Cardiac septum (tissue), 1 donor: ENCODE measurements at regions not wholly inside any gene's neighbourhood (a gene's known extent, or its start where the extent isn't known, plus 50 kb on each side); places are given as distances from the start of the nearest gene placed in this dataset.
A peak's percentile ranks its signal among the peaks of the same experiment; 100 is the strongest.
"Not testable (repeated sequence)": the region's sequence is repeated elsewhere in the genome, so short reads cannot be mapped to it uniquely, and the experiment has no call there.

Experiments
- DNase-seq: peaks from one replicate; pipeline ENCODE4 v3.0.0-alpha.2; 2020; ENCODE audit warnings: low spot score
- intact Hi-C: fragments of 100-400 bp; cut with DNase I; formaldehyde crosslinking; loops from one replicate; pipeline ENCODE4 v1.14.0; 2022
- donor health status: DM: no; HTN: no; CAD: no.

DNA sequence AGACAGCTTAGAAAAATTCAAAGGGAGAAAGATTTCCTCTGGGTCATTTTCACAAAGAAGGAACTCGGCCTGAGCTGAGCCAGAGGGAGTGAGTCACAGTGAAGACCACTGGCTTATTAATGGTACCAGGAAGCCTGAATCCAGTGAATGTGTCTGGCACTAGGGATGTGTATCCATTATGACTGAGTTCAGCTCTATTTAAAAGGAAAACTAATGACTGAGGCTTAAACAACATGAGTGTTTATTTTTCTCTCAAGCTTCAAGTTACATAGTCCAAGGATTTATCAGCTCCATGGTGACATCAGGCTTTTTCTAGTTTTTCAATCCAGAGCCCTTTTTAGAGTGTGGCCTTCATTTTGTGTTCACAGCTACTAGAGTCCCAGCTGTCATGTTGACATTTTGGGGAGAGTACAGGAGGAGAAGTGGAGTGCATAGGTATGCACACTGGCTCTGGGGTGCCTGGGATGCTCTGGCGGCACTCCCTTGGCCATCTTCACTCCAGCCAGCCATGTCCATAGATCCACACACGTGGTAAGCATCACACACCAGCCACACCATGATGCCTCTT lies 159.5 kb upstream of the ERCC6L2 start:
- DNase-seq = no peak
- intact Hi-C loops = no loop called here

DNA sequence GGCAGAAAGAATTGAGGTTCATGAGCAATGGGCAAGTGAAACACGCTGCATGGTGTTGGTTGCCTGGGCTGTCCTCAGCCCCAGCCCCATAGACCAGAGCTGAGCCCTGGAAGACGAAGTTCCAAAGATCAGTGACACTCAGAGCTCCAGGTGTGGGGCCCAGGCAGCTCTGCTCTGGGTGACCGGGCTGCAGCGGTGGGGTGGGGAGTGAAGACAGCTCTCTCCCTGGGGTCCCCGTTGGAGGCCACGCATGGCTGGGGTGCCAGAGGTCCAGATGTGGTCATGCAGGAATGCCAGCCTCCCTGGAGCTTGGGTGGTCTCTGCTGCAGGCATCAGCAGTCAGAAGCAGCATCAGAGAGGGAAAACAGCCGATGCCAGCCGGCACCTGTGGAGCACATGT lies 165.0 kb upstream of the ERCC6L2 start:
- DNase-seq = no peak
- intact Hi-C loops = no loop called here

DNA sequence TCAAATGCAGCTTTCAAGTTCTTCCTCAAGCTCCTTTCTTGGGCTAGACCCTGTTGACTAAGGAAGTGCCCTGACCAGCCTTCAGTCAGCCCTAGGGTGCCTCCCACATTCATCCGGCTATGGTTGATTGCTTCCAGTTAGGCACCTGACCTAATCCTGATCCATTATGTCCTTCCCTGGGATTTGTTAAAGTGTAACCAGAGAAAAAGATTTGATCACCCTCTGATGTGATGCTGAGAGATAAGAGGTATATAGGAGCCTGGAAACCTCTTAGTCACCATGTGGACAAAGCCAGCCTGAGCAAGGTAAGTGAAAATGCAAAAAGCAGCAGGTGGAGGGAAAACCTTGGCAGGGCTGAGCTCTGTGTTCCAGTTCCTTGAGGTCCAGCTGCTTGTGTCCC lies 178.8 kb upstream of the ERCC6L2 start:
- no peak for DNase-seq
- intact Hi-C loops = no loop called here

DNA sequence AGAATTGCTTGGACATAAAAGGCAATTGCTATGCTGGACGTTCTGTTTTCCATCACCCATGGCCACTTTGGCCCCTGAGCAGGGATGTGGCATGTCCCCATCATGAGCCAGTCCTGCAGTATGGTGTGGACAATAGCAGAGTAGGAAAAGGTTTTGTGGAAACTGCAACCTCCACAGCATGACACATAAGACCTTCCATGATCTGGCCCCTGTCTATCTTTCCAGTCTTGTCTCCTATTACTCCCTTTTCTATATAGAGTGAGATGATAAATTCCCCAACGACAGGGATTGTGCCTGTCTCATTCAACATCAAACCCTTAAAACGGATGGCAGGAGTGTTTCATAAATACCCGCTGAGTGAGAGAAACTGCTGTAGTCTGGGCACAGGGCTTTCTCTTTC lies 174.7 kb upstream of the PTCH1 start:
- intact Hi-C loops = no loop called here
- no peak for DNase-seq

DNA sequence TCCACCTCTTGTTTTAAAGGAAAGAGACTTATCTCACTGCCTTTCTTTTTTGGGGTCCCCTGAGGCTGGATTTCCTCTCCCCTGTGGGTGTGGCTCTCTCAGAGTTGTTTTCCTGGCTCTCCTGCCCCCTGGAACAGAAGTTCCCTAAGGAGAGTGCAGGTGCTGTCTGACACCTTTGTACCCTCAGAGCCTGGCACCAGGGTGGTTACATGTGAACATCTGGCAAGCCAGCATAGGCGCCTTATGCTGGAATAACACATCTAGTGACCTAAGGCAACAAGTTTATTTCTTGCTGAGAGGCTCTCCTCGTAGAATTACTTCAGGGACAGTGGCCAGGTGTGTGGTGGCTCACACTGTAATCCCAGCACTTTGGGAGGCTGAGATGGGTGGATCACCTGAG lies 172.9 kb upstream of the PTCH1 start:
- intact Hi-C loops = no loop called here
- no peak for DNase-seq

DNA sequence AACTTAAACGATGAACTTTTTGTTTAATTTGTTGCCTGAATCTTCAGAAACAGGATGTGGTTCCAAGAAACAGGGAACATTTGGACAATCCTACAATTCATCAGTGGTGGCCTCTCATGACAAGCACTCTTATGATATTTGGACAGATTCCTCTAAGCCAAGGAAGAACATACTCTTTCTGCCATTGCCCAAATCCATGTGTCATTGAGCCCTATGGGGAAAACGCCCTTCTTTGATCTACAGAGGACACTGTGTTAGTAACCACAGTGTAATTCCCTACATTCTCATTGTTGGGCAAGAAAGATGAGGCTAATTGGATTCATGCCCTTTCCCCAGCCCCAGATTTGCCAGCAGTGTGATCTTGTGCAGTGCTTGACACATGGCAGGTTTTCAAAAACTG lies 167.7 kb upstream of the PTCH1 start:
- intact Hi-C loops = no loop called here
- DNase-seq = no peak

DNA sequence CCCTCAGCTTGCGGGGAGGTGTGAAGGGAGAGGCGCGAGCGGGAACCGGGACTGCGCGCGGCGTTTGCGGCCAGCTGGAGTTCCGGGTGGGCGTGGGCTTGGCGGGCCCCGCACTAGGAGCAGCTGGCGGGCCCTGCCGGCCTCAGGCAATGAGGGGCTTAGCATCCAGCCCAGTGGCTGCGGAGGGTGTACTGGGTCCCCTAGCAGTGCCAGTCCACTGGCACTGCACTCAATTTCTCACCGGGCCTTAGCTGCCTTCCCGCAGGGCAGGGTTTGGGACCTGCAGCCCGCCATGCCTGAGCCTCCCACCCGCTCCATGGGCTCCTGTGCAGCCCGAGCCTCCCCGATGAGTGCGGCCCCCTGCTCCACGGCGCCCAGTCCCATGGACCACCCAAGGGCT lies 163.5 kb upstream of the PTCH1 start:
- intact Hi-C loops, DNase-seq: not testable (repeated sequence)

DNA sequence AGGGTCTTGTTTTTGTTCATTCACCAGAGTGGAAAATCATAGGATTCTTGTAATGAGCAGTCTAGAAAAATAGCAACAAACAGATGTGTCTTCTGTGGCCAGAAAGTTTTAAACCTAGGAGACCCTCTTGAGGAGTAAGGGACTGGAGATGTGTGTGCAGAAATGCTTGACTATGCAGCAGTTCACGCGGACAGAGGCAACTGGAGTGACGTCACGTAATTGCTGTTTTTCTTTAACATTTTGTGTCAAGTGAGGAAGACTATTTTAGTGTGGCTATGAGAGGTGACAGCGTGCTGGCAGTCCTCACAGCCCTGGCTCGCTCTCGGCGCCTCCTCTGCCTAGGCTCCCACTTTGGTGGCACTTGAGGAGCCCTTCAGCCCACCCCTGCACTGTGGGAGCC lies 163.1 kb upstream of the PTCH1 start:
- DNase-seq = no peak
- intact Hi-C loops = no loop called here

DNA sequence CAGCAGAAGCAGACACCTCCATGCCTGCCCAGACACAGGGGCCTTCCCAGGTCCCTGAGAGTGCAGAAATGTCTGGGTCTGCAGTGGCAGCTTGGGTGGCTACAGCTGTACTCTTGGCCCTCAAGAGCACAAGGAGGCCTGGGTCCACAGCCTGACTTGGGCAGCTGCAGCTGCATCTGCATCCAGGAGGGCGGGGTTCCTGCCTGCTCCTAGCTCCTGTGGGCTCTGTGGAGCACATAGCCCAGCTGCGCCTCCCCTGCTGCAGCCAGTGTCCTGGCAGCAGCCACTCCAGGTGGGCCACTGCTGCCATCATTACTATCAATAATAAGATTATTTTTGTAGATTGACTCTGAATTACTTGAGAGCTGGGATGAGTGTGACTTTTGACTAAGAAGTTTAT lies 162.0 kb upstream of the PTCH1 start:
- intact Hi-C loops = no loop called here
- no peak for DNase-seq

DNA sequence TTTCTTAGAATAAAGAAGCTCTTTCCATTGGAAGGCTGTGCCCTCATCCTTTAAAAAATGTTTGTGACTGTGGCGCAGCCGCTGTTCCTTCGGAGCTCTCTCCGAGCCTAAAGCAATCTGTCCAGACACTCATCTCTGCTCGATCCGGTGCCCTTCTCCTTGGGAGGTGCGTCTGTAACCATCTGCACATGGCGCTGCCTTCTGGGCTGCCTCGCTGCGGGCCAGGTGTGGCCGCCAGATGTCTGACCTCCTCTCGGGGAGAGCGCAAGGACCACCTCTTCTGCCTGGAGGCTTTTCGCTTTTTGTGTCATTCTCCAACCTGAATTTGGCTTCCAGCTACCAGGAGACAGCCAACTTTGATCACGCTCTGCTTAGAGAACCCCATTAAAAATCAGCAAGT lies 153.4 kb upstream of the PTCH1 start:
- no peak for DNase-seq
- intact Hi-C loops = no loop called here

DNA sequence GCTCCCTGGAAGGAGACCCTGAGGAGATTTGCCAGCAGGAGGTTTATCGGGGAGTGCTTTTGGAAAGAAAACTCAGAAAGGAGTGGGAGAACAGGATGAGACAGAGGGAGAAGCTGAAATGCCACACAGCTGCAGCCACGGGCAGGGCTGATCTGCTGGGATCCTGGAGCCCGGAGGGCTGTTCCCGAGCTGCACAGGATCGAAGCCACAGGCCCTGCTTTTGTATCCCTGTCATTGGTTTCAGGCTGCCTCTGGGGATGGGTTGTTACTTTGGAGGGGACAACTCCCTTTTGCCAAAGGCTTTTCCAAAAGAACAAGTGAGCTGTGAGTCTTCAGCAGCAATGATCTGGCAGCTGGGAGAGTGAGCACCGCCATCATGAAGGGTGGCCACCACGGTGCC lies 152.5 kb upstream of the PTCH1 start:
- intact Hi-C loops = no loop called here
- DNase-seq = no peak

DNA sequence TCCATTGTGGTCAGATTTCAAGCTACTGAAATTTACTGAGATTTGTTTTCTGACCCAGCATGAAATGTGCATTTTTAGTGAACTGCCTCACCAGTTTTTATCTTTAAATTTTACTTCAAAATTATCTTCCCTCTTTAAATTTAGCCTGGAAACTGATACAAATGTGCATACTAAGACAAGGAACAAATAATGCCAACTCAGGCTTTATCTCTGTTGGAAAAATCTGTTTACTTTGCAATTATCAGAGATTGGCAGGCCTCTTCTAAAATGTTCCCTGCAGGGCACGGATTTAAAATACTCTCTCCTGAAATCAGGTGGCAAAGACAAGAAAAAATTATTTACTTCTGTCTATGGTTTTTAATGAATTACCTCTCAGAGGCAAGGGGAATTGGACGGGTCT lies 151.0 kb upstream of the PTCH1 start:
- no peak for DNase-seq
- intact Hi-C loops = no loop called here

DNA sequence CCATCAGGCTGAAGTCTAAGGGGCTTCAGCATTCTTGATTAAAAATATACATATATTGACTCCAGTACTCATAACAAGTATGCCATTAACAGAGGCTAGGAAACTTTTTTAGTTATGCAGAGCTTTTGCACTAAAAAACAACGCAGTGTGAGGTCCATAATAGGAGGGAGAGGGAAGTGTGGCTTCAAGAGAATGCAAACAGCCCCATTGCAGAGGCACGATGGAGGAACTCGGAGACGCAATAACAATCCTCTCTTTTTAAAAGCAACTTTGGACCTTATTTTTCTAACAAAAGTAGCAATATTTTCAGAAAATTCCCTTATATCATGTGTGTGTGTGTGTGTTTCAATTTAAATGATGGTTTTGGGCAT lies 150.0 kb upstream of the PTCH1 start:
- intact Hi-C loops = no loop called here
- DNase-seq = no peak

DNA sequence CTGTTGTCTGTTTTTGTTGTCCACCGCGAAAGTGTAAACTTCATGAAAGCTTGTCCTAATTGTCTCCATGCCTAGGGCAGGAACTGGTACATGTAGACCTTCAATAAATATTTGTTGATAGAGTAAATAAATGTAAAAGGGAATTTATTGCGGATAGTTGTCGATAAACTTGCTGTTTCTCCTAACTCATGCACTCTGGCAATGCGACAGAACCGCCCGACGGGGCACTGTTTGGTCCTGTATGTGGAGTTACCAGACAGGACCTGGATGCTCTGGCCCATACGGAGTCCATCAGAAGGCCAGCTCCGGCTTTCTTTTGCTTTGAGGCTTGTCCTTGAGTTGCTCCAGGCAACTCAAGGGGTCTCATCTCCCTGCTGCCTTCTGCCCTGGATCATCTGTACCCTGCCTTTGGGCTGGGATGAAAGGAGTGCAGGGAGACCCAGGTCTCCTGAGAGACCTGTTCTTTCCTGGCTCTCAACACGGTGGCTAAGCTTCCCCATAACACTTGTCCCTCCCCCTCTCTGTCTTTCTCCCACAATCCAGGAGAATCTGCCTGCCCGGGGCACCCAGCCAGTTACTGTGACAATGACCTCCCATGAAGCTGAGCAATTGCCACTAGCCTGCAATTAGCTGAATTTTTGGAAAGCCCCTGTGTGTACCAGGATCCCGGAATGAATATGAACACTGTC lies 149.5 kb upstream of the PTCH1 start:
- DNase-seq = no peak
- intact Hi-C loops = no loop called here

DNA sequence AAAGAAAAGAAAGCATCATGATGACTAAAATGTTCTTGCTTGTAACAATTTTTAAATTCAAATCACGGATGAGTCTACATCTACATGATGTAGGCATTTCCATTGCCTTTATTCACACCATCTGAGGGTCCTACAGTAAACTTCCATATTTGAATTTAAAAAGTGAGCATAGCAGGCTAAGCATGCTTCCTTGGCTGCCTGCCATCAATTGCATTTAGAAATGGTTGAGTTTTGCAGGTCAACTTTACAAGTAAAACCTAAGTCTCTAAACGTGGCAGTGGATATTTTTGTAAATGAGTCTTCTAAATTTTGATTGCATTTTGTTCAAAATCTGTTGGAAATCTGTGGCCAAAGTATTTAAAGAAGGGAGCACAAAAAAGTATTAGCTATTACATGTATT lies 136.5 kb upstream of the PTCH1 start:
- intact Hi-C loops = no loop called here
- no peak for DNase-seq

DNA sequence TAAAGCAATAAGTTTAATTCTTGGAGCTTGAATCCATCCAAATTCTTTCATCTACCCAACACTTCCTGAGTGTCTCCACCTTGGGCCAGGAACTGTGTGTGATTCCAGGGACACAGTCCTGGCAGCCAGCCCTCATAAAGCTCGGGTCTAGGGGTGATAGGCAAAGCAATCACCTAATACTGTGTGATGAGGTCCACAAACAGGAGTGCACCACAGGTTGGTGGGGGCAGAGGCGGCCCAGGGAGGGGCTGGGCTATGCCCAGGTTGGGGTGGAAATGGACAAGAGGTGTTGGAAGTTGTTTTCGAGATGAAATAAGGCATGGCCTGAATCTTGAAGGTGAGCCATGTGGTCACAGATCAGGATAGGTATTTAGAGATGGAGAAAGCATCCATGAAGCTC lies 133.9 kb upstream of the PTCH1 start:
- intact Hi-C loops = no loop called here

DNA sequence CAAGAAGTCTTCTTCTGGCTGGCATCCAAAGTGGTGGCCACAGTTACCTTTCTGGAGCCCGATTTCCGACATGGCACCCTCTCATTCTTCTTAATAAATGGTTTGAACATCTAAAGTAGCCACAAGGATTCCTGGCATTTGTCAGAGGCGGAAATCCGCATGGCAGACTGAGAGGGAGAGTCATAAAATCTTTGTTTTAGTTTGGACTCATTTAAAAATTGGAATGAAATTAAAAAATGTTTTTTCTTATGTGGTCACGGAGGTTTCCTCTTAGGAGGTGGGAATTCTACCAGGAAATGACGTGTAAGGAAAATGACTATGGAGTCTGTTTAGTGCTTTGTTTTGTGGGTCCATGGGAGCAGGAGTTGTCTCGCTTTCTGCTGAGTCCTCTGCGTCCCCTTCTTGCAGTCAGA lies 133.0 kb upstream of the PTCH1 start:
- intact Hi-C loops = no loop called here
- peak; percentile 15 for DNase-seq

More for the DNA sequence above, 133.9 kb upstream of the PTCH1 start:
- DNase-seq = peak; percentile 53

DNA sequence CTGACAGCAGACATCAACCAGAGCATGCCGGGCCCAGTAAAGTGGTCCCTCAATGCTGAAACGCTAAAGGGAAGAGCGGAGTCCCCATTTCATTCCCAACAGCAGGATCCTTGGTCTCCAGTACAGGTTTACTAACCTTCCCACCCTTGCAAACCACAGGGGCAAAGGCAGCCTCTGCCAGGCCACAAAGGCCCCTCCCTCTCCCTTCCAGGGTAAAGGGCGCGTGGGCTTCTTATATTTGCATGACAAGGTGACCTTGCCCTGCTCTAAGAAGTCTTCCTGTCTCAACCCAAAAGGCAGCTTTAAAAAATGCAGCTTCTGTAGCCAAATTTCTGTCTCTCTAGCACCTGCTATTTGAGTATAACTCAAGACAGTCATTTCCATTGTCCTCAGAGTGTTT lies 131.5 kb upstream of the PTCH1 start:
- peak; percentile 19 for DNase-seq
- intact Hi-C loops = no loop called here

DNA sequence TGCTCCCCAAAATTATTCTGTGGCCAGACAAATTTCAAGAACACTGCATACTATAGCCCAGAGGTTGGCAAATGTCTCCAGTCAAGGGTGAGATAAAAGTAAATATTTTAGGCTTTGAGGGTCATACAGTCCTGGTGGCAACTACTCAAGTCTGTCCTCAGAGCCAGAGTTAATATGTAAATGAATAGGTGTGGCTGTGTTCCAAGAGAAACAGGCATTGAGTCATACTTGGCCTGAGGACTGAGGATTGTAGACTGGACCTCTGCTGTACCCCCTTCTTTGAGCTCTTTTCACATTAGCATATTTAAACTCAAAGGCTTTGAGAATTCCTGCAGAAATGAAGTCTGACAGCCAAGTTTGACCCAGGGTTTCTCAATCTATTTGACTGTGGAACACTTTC lies 129.2 kb upstream of the PTCH1 start:
- intact Hi-C loops = no loop called here

DNA sequence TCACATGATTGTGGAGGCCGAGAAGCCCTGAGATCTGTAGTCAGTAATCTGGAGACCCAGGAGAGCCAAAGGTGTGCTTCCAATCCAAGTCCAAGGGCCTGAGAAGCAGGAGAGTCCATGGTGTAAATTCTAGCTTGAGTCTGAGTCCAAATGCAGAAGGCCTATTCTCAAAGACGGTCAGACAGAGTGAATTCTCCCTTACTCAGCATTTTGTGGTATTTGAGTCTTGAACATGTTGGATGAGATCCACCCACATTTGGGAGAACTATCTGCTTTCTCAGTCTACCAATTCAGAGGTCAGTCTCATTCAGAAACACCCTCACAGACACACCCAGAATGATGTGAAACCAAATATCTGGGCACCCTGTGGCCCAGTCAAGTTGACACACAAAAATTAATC lies 128.8 kb upstream of the PTCH1 start:
- no peak for DNase-seq
- intact Hi-C loops = no loop called here

More for the DNA sequence above, 129.2 kb upstream of the PTCH1 start:
- DNase-seq = no peak

DNA sequence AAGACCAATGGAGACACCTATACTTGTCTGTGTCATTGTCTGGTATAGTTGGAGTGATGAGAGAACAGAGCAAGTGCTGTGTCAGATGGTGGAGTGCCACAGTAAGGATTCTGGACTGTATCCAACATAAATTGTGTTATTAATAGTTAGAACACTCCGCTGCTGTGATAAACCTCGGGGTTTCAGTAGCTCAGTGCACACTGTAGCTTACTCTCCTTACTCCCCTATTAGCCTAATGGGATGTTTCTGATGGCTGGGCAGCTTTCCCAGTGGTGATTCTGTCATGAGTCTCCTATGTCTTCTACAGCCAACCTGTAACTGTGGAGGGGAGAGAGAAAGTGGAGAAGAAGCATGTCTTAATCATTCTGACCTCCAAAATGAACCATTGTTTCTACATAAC lies 127.6 kb upstream of the PTCH1 start:
- intact Hi-C loops = no loop called here
- no peak for DNase-seq

DNA sequence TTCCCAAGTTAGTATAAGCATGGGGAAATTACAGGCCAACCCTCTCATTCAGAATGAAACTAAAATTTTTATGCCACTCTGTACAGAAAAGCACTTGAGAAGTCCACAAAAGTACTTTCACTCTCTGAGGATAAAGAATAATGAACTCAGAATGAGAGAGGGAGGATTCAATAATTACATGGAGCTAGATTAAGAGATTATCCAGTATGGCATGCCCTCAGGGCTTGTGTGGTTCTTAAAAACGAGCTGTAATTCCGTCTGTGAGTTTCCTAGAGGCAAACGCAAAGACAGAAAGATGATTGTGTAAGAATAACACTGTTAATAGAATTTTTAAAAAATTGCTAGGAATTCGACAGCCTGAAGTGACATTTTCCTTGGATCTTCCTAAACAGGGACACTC lies 126.8 kb upstream of the PTCH1 start:
- no peak for DNase-seq
- intact Hi-C loops = no loop called here
